K562 (cell line): ENCODE measurements at regions not wholly inside any gene's neighbourhood (a gene's known extent, or its start where the extent isn't known, plus 50 kb on each side); places are given as distances from the start of the nearest gene placed in this dataset.

Source experiments
- ATAC-seq: fragments of 200-7000 bp; cut with Tn5 transposase; 3 replicates; pipeline ENCODE4 v1.9.1; 2020; ENCODE audit warnings: moderate library complexity
- BruUV-seq: library from RNA; stranded (reverse); fragments of 400-500 nt; replicated peaks from 2 replicates; lab custom pipeline; 2021; lab: Mats Ljungman, UMichigan
- CTCF ChIA-PET: fragments of 300-600 bp; formaldehyde crosslinking; extraction: SDS; loops from one replicate; lab custom pipeline; 2021; ENCODE audit warnings: low intra/inter-chr PET ratio; lab: Yijun Ruan, JAX
- POLR2A ChIA-PET: fragments of 300-600, 350-650 bp; sonication (Branson Sonifier 250); formaldehyde crosslinking; extraction: SDS; loops from one replicate; lab custom pipeline; 2021; ENCODE audit warnings: antibody characterized with exemption, inconsistent platforms; lab: Yijun Ruan, JAX
- DNase-seq, 4 experiments: peaks; one replicate each; pipeline versions ENCODE4 v3.0.0 to v3.0.0-alpha.2; 2011 to 2018; ENCODE audit warnings: low spot score in 3 of 4, mixed read lengths in 3 of 4; ENCODE audit errors: extremely low read depth in 1 of 4
- FAIRE-seq: peaks from 2 replicates; lab custom pipeline; 2011; peaks lifted over from hg19 to GRCh38; lab: Jason Lieb, UNC
- H2AFZ ChIP-seq: 2 replicates; pipeline ENCODE4 v1.6.0; 2011; ENCODE audit warnings: low read depth, low read length, control low read depth, inconsistent platforms
- H3K27ac ChIP-seq: fragments of 200-600 bp; 3 replicates; pipeline ENCODE4 v1.8.0; 2011; ENCODE audit warnings: low read depth, mild to moderate bottlenecking, control low read depth, inconsistent platforms, low read length, moderate library complexity, mixed read lengths; ENCODE audit errors: extremely low read depth
- H3K27me3 ChIP-seq, 2 experiments: fragments of 300-600 bp in 1 of 2; 2 replicates in 1 of 2; 3 replicates in 1 of 2; pipeline versions ENCODE4 v1.6.0 to v1.8.0; 2011; ENCODE audit warnings: inconsistent platforms in 2 of 2, low read length in 2 of 2, mild to moderate bottlenecking in 1 of 2, mixed read lengths in 1 of 2, moderate library complexity in 1 of 2; ENCODE audit not compliant: control insufficient read depth in 2 of 2, insufficient read depth in 2 of 2
- H3K36me3 ChIP-seq: fragments of 300-600 bp; 3 replicates; pipeline ENCODE4 v1.8.0; 2011; ENCODE audit warnings: mild to moderate bottlenecking, low read length, inconsistent platforms; ENCODE audit not compliant: control insufficient read depth, insufficient read depth
- H3K4me1 ChIP-seq, 2 experiments: fragments of 200-600 bp in 1 of 2; replicated peaks in 1 of 2; 2 replicates in 1 of 2; 3 replicates in 1 of 2; pipeline versions ENCODE4 v1.5.1 to v1.8.0; 2011; ENCODE audit warnings: inconsistent platforms in 2 of 2, low read length in 2 of 2, mild to moderate bottlenecking in 1 of 2, mixed read lengths in 1 of 2, moderate library complexity in 1 of 2; ENCODE audit not compliant: control insufficient read depth in 2 of 2, insufficient read depth in 2 of 2
- H3K4me2 ChIP-seq: 2 replicates; pipeline ENCODE4 v1.6.1; 2011; ENCODE audit warnings: low read length, control low read depth, inconsistent platforms, mixed read lengths; ENCODE audit not compliant: insufficient read depth
- H3K4me3 ChIP-seq: fragments of 200-600 bp; sonication (generic), shearing (Covaris generic); 2 replicates; pipeline ENCODE4 v1.5.1; 2016; ENCODE audit warnings: control low read depth, inconsistent platforms
- H3K79me2 ChIP-seq: fragments of 200-600 bp; 3 replicates; pipeline ENCODE4 v1.8.0; 2011; ENCODE audit warnings: low read length, inconsistent platforms; ENCODE audit not compliant: control insufficient read depth, insufficient read depth
- H3K9ac ChIP-seq, 2 experiments: 2 replicates each; pipeline versions ENCODE4 v1.6.0 to v1.6.1; 2011; ENCODE audit warnings: low read depth in 2 of 2, low read length in 2 of 2, control low read depth in 1 of 2, inconsistent platforms in 1 of 2, mild to moderate bottlenecking in 1 of 2, mixed read lengths in 1 of 2; ENCODE audit not compliant: insufficient read depth in 1 of 2
- H3K9me1 ChIP-seq: one replicate; pipeline ENCODE4 v1.6.0; 2011; ENCODE audit warnings: inconsistent platforms, mild to moderate bottlenecking, low read length, moderate library complexity; ENCODE audit not compliant: control insufficient read depth, insufficient read depth
- H3K9me3 ChIP-seq: replicated peaks from 2 replicates; pipeline ENCODE4 v1.5.1; 2011; ENCODE audit warnings: low read depth, low read length, inconsistent platforms; ENCODE audit not compliant: control insufficient read depth, insufficient read depth
- H4K20me1 ChIP-seq: replicated peaks from 2 replicates; pipeline ENCODE4 v1.6.1; 2011; ENCODE audit warnings: low read length, inconsistent platforms, mixed read lengths; ENCODE audit not compliant: control insufficient read depth, insufficient read depth
- CREB1 ChIP-seq, 2 experiments: sonication (generic) in 1 of 2; formaldehyde crosslinking in 1 of 2; IDR thresholded peaks; 2 replicates each; pipeline versions ENCODE4 v1.6.1 to v1.8.0; 2012 to 2022; ENCODE audit warnings: inconsistent platforms in 1 of 2, mild to moderate bottlenecking in 1 of 2, missing genetic modification reagents in 1 of 2, moderate library complexity in 1 of 2
- ELF2 ChIP-seq: fragments of 250-450 bp; sonication (Bioruptor Pico); IDR thresholded peaks from 2 replicates; pipeline ENCODE4 v1.5.0; 2021; ENCODE audit warnings: mild to moderate bottlenecking
- ERF ChIP-seq: fragments of 450-650 bp; formaldehyde crosslinking; IDR thresholded peaks from 2 replicates; pipeline ENCODE4 v1.4.0; 2020; ENCODE audit warnings: mild to moderate bottlenecking, mixed read lengths
- FOXA3 ChIP-seq, 2 experiments: fragments of 450-650 bp in 1 of 2; sonication (generic) in 1 of 2; formaldehyde crosslinking; IDR thresholded peaks in 1 of 2; conservative IDR thresholded peaks in 1 of 2; 2 replicates each; pipeline versions ENCODE4 v1.4.0 to v1.8.0; 2020 to 2022; ENCODE audit warnings: mild to moderate bottlenecking in 2 of 2, missing genetic modification reagents in 1 of 2
- FOXJ3 ChIP-seq: sonication (generic); formaldehyde crosslinking; IDR thresholded peaks from 2 replicates; pipeline ENCODE4 v1.4.0; 2020; ENCODE audit warnings: mild to moderate bottlenecking, missing genetic modification reagents
- NELFE ChIP-seq: IDR thresholded peaks from 2 replicates; pipeline ENCODE4 v1.6.1; 2011; ENCODE audit warnings: mild to moderate bottlenecking; ENCODE audit not compliant: insufficient read depth, insufficient read length
- NFE2 ChIP-seq: IDR thresholded peaks from 2 replicates; pipeline ENCODE4 v1.6.1; 2014; ENCODE audit warnings: antibody characterized with exemption, low read depth
- NFRKB ChIP-seq: fragments of 450-650 bp; IDR thresholded peaks from 2 replicates; pipeline ENCODE4 v1.6.1; 2016; ENCODE audit warnings: low read depth
- SAP30 ChIP-seq: fragments of 200-600 bp; sonication (generic); IDR thresholded peaks from 2 replicates; pipeline ENCODE4 v1.6.1; 2012; ENCODE audit warnings: borderline replicate concordance, low read depth, mild to moderate bottlenecking, moderate library complexity, low read length, control low read depth, inconsistent platforms; ENCODE audit not compliant: insufficient read depth, poor library complexity, severe bottlenecking
- SMARCC2 ChIP-seq: fragments of 450-650 bp; IDR thresholded peaks from 2 replicates; pipeline ENCODE4 v1.6.1; 2017; ENCODE audit warnings: antibody characterized with exemption, moderate library complexity, mild to moderate bottlenecking, low read depth
- U2AF1 ChIP-seq: fragments of 200-400 bp; formaldehyde crosslinking; optimal IDR thresholded peaks from 2 replicates; pipeline ENCODE3; 2017; ENCODE audit warnings: mild to moderate bottlenecking, low read depth, low read length, moderate library complexity
- ZNF280A ChIP-seq: fragments of 450-650 bp; IDR thresholded peaks from 2 replicates; pipeline ENCODE4 v1.6.1; 2018; ENCODE audit warnings: mild to moderate bottlenecking, low read depth; ENCODE audit not compliant: partially characterized antibody
- WGBS: fragments of 100-300 bp; shearing (Covaris generic); methylation state at CpG from one replicate; pipeline ENCODE4 v1.1.6; 2016; ENCODE audit warnings: low coverage, mixed read lengths; ENCODE audit not compliant: insufficient coverage; ENCODE audit errors: missing lambda C conversion rate; 5-methylcytosine and 5-hydroxymethylcytosine counted together
- in situ Hi-C: fragments of 300-500 bp; cut with MboI; formaldehyde crosslinking; loops from 4 replicates; pipeline ENCODE4 v1.15.0; 2018; ENCODE audit warnings: inconsistent platforms, mixed read lengths
- intact Hi-C: fragments of 100-400 bp; cut with micrococcal nuclease; formaldehyde crosslinking; loops from 2 replicates; pipeline ENCODE4 v1.14.2; 2022
- TF ChIP-seq, protein P1 (sequence below): sonication (generic); formaldehyde crosslinking; IDR thresholded peaks from 2 replicates; pipeline ENCODE4 v1.5.0; 2020; ENCODE audit warnings: missing genetic modification reagents

DNA sequence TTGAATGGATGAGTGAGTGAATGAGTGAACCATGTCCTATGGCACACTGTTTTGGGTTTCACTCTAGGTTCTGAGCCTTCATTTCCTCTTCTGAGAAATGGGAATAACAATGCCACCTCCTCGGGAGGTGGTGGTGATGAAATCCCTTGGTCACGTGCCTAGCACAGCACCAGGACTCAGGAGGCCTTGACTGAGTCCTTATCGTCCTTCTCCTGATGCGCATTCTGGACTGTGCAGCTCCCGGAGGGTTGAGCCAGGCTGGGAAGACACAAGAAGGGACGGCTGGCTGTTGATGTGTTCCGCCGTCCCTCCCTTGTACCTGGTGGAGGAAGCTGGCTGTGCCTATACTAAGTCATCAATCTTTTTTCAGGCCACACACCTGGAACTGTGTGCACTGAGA, 437.3 kb downstream of the ZNF521 start:
- CTCF ChIA-PET, result no interaction called here
- Histone ChIP-seq H3K9ac (no peak overlapping the region), H3K79me2 (no peaks in the 10 kb centered on the region), H3K27ac (no peak overlapping the region), H3K4me3 (no peak overlapping the region), H3K4me2 (no peak overlapping the region), H3K27me3 (no peaks in the 10 kb centered on the region), H3K9me1 (no peaks in the 10 kb centered on the region), H4K20me1 (no peaks in the 10 kb centered on the region), H3K9me3 (0 out of 2 replicates have a peak, but pooled peaks cover 3% of the 10 kb centered on the region), H3K36me3 (no peaks in the 10 kb centered on the region), H2AFZ (no peak overlapping the region), H3K4me1 (no peaks in the 10 kb centered on the region)
- intact Hi-C loops, result no loop called here
- WGBS, result under 1% methylated on average over 8 of the region's 8 CpGs
- no TSS peak for BruUV-seq
- in situ Hi-C loops, result no loop called here
- DNase-seq (no peak), ATAC-seq (peak; percentile 32; the same call in 1 of the 3 replicates), FAIRE-seq (no peak)
- POLR2A ChIA-PET, result no interaction called here
- TF ChIP-seq, protein P1, sequence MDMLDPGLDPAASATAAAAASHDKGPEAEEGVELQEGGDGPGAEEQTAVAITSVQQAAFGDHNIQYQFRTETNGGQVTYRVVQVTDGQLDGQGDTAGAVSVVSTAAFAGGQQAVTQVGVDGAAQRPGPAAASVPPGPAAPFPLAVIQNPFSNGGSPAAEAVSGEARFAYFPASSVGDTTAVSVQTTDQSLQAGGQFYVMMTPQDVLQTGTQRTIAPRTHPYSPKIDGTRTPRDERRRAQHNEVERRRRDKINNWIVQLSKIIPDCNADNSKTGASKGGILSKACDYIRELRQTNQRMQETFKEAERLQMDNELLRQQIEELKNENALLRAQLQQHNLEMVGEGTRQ (CRISPR knock-in tag), result peak; percentile 67
- TF ChIP-seq CREB1 (IDR thresholded peaks at IDR 0.05) (no peak), CREB1 (CRISPR knock-in tag; IDR thresholded peaks at IDR 0.05) (no peak), U2AF1 (no peak), ZNF280A (no peak), ERF (CRISPR knock-in tag) (no peak), NFRKB (no peak), NFE2 (no peak), NELFE (no peak), SAP30 (no peak), SMARCC2 (no peak), ELF2 (no peak), FOXA3 (CRISPR knock-in tag; conservative IDR thresholded peaks at IDR 0.05 in 1 of 2, IDR thresholded peaks at IDR 0.05 in 1 of 2) (no peak), FOXJ3 (no peak)
